Fibroblast of mammary gland (primary cell): ENCODE measurements at regions not wholly inside any gene's neighbourhood (a gene's known extent, or its start where the extent isn't known, plus 50 kb on each side); places are given as distances from the start of the nearest gene placed in this dataset.

Experiments used
- DNase-seq: peaks from one replicate; pipeline ENCODE4 v3.0.0-alpha.2; 2010; ENCODE audit warnings: low read depth
- H3K4me3 ChIP-seq: 2 replicates; pipeline ENCODE4 v1.5.1; 2011; ENCODE audit warnings: low read depth, mild to moderate bottlenecking, low read length, moderate library complexity; ENCODE audit not compliant: control insufficient read depth
- CTCF ChIP-seq: conservative IDR thresholded peaks from 2 replicates; pipeline ENCODE4 v1.5.1; 2011; ENCODE audit warnings: low read depth, low read length, inconsistent platforms; ENCODE audit not compliant: control insufficient read depth, insufficient read depth

DNA sequence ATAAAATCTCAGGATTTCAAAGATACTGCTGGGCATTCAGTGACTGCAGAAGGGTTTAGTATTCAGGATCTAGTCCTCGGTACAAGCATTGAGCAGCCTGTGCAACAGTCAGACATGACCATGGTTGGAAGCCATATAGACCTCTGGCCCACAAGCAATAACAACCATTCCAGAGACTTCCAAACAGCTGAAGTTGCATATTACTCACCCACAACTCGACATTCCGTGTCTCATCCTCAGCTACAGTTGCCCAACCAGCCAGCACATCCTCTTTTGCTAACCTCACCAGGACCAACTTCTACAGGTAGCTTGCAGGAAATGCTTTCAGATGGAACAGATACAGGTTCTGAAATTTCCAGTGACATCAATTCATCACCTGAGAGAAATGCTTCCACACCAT, 156.8 kb downstream of the C11orf91 start:
- H3K4me3 ChIP-seq: no peak overlapping the region
- peak; percentile 66 for DNase-seq
- no peak for TF ChIP-seq CTCF

DNA sequence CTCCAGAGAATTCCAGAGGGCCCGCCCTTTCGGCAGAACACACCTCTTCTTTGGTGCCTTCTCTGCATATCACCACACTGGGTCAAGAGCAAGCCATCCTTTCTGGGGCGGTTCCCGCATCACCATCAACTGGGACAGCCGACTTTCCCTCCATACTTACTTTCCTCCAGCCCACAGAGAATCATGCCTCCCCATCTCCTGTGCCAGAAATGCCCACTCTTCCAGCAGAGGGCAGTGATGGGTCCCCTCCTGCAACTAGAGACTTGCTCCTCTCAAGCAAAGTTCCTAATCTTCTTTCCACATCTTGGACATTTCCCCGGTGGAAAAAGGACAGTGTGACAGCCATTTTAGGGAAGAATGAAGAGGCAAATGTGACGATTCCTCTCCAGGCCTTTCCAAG, 157.7 kb downstream of the C11orf91 start:
- H3K4me3 ChIP-seq: no peak overlapping the region
- peak; percentile 74 for TF ChIP-seq CTCF
- DNase-seq: peak; percentile 52

DNA sequence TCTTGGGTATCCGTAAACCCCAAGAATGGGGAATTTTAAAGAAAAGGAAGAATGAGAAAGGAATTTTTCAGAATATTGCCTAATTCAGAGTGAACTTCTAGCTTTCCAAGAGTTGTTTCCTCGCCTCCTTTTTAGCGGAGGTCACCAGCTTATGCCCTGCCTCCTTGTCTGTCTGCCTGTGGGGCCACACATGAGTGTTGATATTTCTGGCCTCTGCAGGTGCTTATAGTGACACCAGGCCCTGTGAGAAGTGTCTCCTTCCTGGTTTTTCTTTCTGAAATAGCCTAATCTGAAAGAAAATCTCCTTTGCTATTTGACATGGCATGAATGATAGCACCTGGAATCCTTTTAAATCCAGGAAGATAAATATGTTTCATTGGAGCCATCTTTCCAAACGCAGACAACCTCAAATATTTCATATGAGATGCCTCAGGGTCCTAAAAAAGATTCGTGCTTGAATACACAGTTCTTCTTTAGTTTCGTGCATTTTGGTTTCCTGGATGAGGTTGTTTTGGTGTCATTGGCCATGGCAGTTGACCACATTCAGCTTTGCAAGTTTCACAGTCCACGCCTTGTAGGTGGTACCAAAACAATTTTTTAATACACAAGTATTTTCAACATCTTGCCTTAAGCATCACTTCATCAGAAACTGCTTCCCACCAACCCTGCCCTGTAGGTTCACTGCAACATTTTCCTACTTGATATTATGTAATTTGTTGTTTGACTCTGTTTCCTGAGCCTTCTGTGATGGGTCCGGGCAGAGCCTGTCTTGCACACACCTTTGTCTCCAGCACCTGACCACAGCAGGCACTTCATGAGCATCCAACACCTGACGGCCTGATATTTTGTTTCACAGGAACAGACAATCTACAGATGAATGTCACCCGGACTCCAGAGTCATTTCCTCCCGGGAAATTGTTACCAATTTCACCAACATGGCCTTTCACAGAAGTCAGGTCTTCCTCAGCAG, 159.4 kb downstream of the C11orf91 start:
- no peak overlapping the region for H3K4me3 ChIP-seq
- TF ChIP-seq CTCF: no peak
- no peak for DNase-seq

DNA sequence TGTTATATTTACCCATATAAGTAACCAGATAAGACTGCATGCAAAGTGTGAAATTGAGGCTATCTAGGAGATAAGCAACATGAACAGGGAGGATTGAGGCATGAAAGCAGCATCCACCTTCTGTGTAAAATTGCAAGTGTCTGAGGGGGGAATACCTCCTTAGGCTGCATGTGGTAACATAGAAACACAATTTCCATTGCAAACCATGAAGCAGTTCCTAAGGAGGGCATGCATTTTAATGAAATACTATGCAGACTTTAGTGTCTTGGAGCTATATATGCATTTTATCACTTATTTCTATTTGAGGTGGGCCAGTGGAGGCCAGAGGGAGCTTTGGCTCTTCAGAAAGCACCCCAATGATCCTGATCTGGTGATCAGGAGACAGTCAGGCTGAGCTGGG, 160.2 kb downstream of the C11orf91 start:
- H3K4me3 ChIP-seq: no peak overlapping the region
- DNase-seq: no peak
- no peak for TF ChIP-seq CTCF

GRCh38 chr11:33539751-33540150, 160.9 kb downstream of the C11orf91 start:
- TF ChIP-seq CTCF: no peak
- peak; percentile 69 for DNase-seq
- no peak overlapping the region for H3K4me3 ChIP-seq

DNA sequence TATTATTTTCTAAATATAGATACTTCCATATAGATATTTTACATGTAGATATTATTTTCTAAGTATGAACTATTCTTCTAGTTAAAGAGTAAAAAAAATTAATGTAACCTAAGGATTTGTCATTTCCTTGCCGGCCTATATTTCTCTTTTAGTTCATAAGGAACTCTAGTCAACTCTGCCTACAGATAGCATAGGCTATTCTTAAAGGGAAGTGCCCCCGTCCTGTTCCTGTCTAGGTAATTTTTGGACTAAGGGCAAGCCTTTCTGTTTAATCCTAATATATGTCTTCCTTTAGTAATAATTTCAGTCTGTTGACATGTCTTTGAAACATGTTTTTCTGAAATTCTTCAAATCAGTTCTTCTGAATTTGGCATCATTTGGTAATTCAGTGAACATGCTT, 161.9 kb downstream of the C11orf91 start:
- no peak for DNase-seq
- no peak for TF ChIP-seq CTCF
- no peak overlapping the region for H3K4me3 ChIP-seq
